ENCODE measurements at regions not wholly inside any gene's neighbourhood (a gene's known extent, or its start where the extent isn't known, plus 50 kb on each side); places are given as distances from the start of the nearest gene placed in this dataset.

- TF ChIP-seq MAX (IDR thresholded peaks at IDR 0.05) (no peak), ZNF274 (IDR thresholded peaks at IDR 0.05; ENCODE audit: low read depth, low read length) (no peak), CTCF (IDR thresholded peaks at IDR 0.05 in 2 of 3, conservative IDR thresholded peaks at IDR 0.05 in 1 of 3; ENCODE audit: borderline replicate concordance in 1 of 3, insufficient read depth in 1 of 3, low read depth in 2 of 3, low read length in 2 of 3) (no peak), POLR2A (IDR thresholded peaks at IDR 0.05; ENCODE audit: borderline replicate concordance, extremely low read depth, insufficient read depth, insufficient read length) (no peak), POLR2AphosphoS5 (IDR thresholded peaks at IDR 0.05; ENCODE audit: low read depth, low read length) (no peak)
Observed at GRCh38 chr4:180437601-180438000, 1805.6 kb upstream of the TENM3 start.

Data from HCT116 (cell line).